Progenitor cell of endocrine pancreas (in vitro differentiated cells): ENCODE measurements at regions not wholly inside any gene's neighbourhood (a gene's known extent, or its start where the extent isn't known, plus 50 kb on each side); places are given as distances from the start of the nearest gene placed in this dataset.
"Not testable (repeated sequence)": the region's sequence is repeated elsewhere in the genome, so short reads cannot be mapped to it uniquely, and the experiment has no call there.

Source experiments
- DNase-seq: peaks from one replicate; pipeline ENCODE4 v3.0.0; 2021; ENCODE audit warnings: low spot score; ENCODE audit not compliant: unreplicated experiment
- H3K27ac Mint-ChIP-seq: 2 replicates; pipeline ENCODE4 v1.8.0; 2021; ENCODE audit warnings: mild to moderate bottlenecking, moderate library complexity, mixed read lengths
- H3K27me3 Mint-ChIP-seq: 2 replicates; pipeline ENCODE4 v1.8.0; 2021; ENCODE audit warnings: mixed read lengths
- H3K36me3 Mint-ChIP-seq: 2 replicates; pipeline ENCODE4 v1.8.0; 2022; ENCODE audit warnings: mixed read lengths; ENCODE audit not compliant: insufficient read depth
- H3K4me1 Mint-ChIP-seq: 2 replicates; pipeline ENCODE4 v1.8.0; 2021; ENCODE audit warnings: low read depth, mixed read lengths
- H3K4me3 Mint-ChIP-seq: 2 replicates; pipeline ENCODE4 v1.8.0; 2021; ENCODE audit warnings: low read depth, mild to moderate bottlenecking, moderate library complexity, mixed read lengths
- H3K9me3 Mint-ChIP-seq: 2 replicates; pipeline ENCODE4 v1.8.0; 2021; ENCODE audit warnings: low read depth, mixed read lengths
- CTCF ChIP-seq: fragments of 200-600 bp; sonication (generic); IDR thresholded peaks from one replicate; pipeline ENCODE4 v1.5.0; 2021; ENCODE audit warnings: antibody characterized with exemption, mild to moderate bottlenecking; ENCODE audit not compliant: unreplicated experiment

GRCh38 chrX:107389726-107390125, 59.7 kb upstream of the FRMPD3 start:
- no peak for TF ChIP-seq CTCF
- no peak for DNase-seq
- Mint-ChIP-seq H3K27ac (no peak overlapping the region), H3K36me3 (no peaks in the 10 kb centered on the region), H3K4me1 (no peaks in the 10 kb centered on the region), H3K4me3 (no peak overlapping the region), H3K9me3 (peaks cover 47% of the 10 kb centered on the region), H3K27me3 (peaks cover 5% of the 10 kb centered on the region)

GRCh38 chrX:107393656-107394055, 55.8 kb upstream of the FRMPD3 start:
- H3K36me3 Mint-ChIP-seq, H3K4me1 Mint-ChIP-seq, DNase-seq, H3K27ac Mint-ChIP-seq, H3K27me3 Mint-ChIP-seq, H3K4me3 Mint-ChIP-seq: not testable (repeated sequence)
- H3K9me3 Mint-ChIP-seq: peaks cover 45% of the 10 kb centered on the region

- Mint-ChIP-seq H3K9me3 (peaks cover 43% of the 10 kb centered on the region), H3K27ac (no peak overlapping the region), H3K4me3 (no peak overlapping the region), H3K36me3 (no peaks in the 10 kb centered on the region), H3K4me1 (no peaks in the 10 kb centered on the region), H3K27me3 (no peaks in the 10 kb centered on the region)
- TF ChIP-seq CTCF: no peak
- DNase-seq: no peak
Measured at GRCh38 chrX:107396235-107396634, 53.2 kb upstream of the FRMPD3 start.

GRCh38 chrX:107396783-107397182, 52.7 kb upstream of the FRMPD3 start:
- H3K4me1 Mint-ChIP-seq: no peaks in the 10 kb centered on the region
- H3K4me3 Mint-ChIP-seq: no peak overlapping the region
- H3K27me3 Mint-ChIP-seq: no peaks in the 10 kb centered on the region
- DNase-seq: no peak
- peaks cover 38% of the 10 kb centered on the region for H3K9me3 Mint-ChIP-seq
- H3K36me3 Mint-ChIP-seq: no peaks in the 10 kb centered on the region
- no peak for TF ChIP-seq CTCF
- H3K27ac Mint-ChIP-seq: no peak overlapping the region

- DNase-seq: no peak
- H3K27me3 Mint-ChIP-seq: no peaks in the 10 kb centered on the region
- peaks cover 40% of the 10 kb centered on the region for H3K9me3 Mint-ChIP-seq
- no peaks in the 10 kb centered on the region for H3K36me3 Mint-ChIP-seq
- TF ChIP-seq CTCF: no peak
- no peaks in the 10 kb centered on the region for H3K4me1 Mint-ChIP-seq
- no peak overlapping the region for H3K4me3 Mint-ChIP-seq
- no peak overlapping the region for H3K27ac Mint-ChIP-seq
Measured at GRCh38 chrX:107398115-107398514, 51.3 kb upstream of the FRMPD3 start.
